ENCODE measurements at regions not wholly inside any gene's neighbourhood (a gene's known extent, or its start where the extent isn't known, plus 50 kb on each side); places are given as distances from the start of the nearest gene placed in this dataset.
A peak's percentile ranks its signal among the peaks of the same experiment; 100 is the strongest.
"Not testable (repeated sequence)": the region's sequence is repeated elsewhere in the genome, so short reads cannot be mapped to it uniquely, and the experiment has no call there.

DNA sequence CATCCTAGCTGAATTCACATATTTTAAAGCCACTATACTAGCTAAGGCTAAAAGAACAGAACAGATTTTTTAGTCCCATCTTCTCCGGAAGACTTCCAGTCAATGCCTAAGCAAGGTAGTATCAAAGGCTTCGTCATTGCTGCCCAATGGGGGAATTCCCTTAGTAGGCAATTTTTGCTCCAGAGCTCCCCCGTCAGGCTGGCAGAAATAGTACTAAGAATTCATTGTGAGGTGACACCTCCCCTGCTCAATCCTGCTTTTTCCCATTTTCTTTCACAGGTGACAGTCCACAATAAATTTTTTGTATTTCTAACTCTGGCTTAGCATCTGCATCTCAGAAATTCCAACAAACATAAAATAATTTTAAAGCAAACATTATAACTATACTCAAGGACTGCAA is 52.8 kb upstream of the SRSF6 start:
- peak; percentile 62 for DNase-seq (ENCODE audit: low spot score)
- ChIA-PET CTCF (interaction anchor here (0.6 kb wide), 1 partner anchor 227 kb away, joined by 5 read pairs; no protein-coding TSS in a partner anchor), POLR2A (ENCODE audit: low non-redundant PET) (no interaction called here)

DNA sequence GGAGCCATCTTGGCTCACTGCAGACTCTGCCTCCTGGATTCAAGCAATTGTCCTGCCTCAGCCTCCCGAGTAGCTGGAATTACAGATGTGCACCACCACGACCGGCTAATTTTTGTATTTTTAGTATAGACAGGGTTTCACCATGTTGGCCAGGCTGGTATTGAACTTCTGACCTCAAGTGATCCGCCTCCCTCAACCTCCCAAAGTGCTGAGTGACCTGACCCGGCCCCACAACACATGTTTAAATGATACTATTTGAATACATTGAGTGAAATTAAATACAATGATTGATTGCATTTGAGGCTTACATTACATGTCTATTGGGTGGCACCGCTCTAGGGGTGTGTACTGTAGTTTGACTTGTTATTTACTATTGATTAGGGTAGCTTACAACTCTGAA is 56.8 kb upstream of the SRSF6 start:
- CTCF ChIA-PET; POLR2A ChIA-PET (ENCODE audit: low non-redundant PET); DNase-seq (ENCODE audit: low spot score); H3K27ac ChIP-seq: not testable (repeated sequence)

More for the DNA sequence above, 52.8 kb upstream of the SRSF6 start:
- H3K27ac ChIP-seq: no peak overlapping the region
- peak; percentile 18; the same call in 1 of the 2 replicates for TF ChIP-seq CTCF (conservative IDR thresholded peaks at IDR 0.05; ENCODE audit: low read depth)

- no peak for TF ChIP-seq CTCF (conservative IDR thresholded peaks at IDR 0.05; ENCODE audit: low read depth)
- ChIA-PET POLR2A (ENCODE audit: low non-redundant PET) (interaction anchor here (0.6 kb wide), 1 partner anchor 49 kb away, joined by 3 read pairs; no protein-coding TSS in a partner anchor), CTCF (interaction anchor here (0.7 to 1.6 kb wide), 3 partner anchors 10 to 488 kb away, joined by 5 to 8 read pairs (median 7); no protein-coding TSS in a partner anchor)
Measured at GRCh38 chr20:43398676-43399324, 58.9 kb upstream of the SRSF6 start.

GRCh38 chr20:43397147-43397546 is 60.5 kb upstream of the SRSF6 start:
- POLR2A ChIA-PET (ENCODE audit: low non-redundant PET): no interaction called here

More at GRCh38 chr20:43398676-43399324, 58.9 kb upstream of the SRSF6 start:
- DNase-seq (ENCODE audit: low spot score): no peak
- H3K27ac ChIP-seq: no peak overlapping the region

DNA sequence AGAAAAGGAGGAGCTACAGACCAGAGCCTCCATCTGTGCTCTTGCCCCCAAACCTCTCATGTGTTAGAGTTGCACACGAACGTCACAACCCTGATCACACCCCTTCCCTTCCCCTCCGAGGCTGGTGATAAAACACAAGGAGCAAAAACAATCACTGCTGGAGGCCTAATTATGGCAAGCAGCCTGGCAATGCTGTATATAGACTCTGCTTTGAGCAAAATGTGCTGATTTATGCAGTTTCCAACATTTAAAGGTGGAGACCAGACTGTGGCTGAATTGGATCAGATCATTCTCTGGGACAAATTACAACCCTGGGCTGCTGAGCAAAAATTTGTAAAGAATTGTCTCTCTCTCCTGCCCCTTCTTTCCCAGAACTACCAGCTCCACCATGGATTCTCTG is 64.6 kb upstream of the SRSF6 start:
- H3K27ac ChIP-seq: no peak overlapping the region
- POLR2A ChIA-PET (ENCODE audit: low non-redundant PET): interaction anchor here (0.6 kb wide), 1 partner anchor 389 kb away, joined by 4 read pairs; no protein-coding TSS in a partner anchor
- DNase-seq (ENCODE audit: low spot score): no peak
- TF ChIP-seq CTCF (conservative IDR thresholded peaks at IDR 0.05; ENCODE audit: low read depth): no peak
- CTCF ChIA-PET: interaction anchor here (0.6 to 1.1 kb wide), 3 partner anchors 9 to 1257 kb away, joined by 4 to 6 read pairs (median 4); no protein-coding TSS in a partner anchor

More at GRCh38 chr20:43397147-43397546, 60.5 kb upstream of the SRSF6 start:
- TF ChIP-seq CTCF (conservative IDR thresholded peaks at IDR 0.05; ENCODE audit: low read depth): no peak
- no peak overlapping the region for H3K27ac ChIP-seq
- CTCF ChIA-PET: interaction anchor here (1.4 kb wide), 1 partner anchor 12 kb away, joined by 5 read pairs; no protein-coding TSS in a partner anchor
- no peak for DNase-seq (ENCODE audit: low spot score)

DNA sequence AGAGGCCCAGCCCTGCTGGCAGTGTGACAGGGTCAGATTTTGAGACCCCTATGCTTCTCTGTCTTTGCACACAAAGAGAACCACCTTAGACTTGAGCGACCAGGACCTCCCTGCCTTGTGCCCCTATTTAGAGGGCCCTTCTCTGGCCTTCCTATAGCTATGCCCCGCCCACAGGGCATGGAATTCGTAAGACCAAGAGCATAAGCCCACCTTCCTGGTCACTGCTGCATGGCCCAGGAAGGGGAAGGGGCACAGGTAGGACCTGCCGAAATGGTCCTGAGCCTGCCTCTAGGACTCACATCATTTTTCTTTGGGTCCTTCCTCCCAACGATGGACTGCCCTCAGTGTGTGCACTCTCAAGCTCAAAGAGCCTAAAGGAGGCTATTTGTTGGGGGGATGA is 65.1 kb upstream of the SRSF6 start:
- ChIA-PET CTCF (interaction anchor here (0.6 to 1.1 kb wide), 3 partner anchors 8 to 1256 kb away, joined by 4 to 6 read pairs (median 4); no protein-coding TSS in a partner anchor), POLR2A (ENCODE audit: low non-redundant PET) (interaction anchor here (0.6 kb wide), 1 partner anchor 390 kb away, joined by 4 read pairs; no protein-coding TSS in a partner anchor)
- no peak for TF ChIP-seq CTCF (conservative IDR thresholded peaks at IDR 0.05; ENCODE audit: low read depth)
- DNase-seq (ENCODE audit: low spot score): no peak
- no peak overlapping the region for H3K27ac ChIP-seq

All from RWPE1 (cell line).